HepG2 (cell line): ENCODE measurements at regions not wholly inside any gene's neighbourhood (a gene's known extent, or its start where the extent isn't known, plus 50 kb on each side); places are given as distances from the start of the nearest gene placed in this dataset.

Experiments used
- ATAC-seq: fragments of 200-7000 bp; cut with Tn5 transposase; 3 replicates; pipeline ENCODE4 v1.9.1; 2020; ENCODE audit warnings: mild to moderate bottlenecking, moderate library complexity
- BruUV-seq: library from RNA; stranded (reverse); fragments of 400-500 nt; replicated peaks from 2 replicates; lab custom pipeline; 2021; lab: Mats Ljungman, UMichigan
- CTCF ChIA-PET: fragments of 300-600 bp; formaldehyde crosslinking; extraction: SDS; loops from one replicate; lab custom pipeline; 2021; ENCODE audit warnings: low total read pairs, inconsistent platforms, low intra/inter-chr PET ratio; lab: Yijun Ruan, JAX
- POLR2A ChIA-PET: fragments of 350-600 bp; sonication (Branson Sonifier 250); formaldehyde crosslinking; loops from one replicate; lab custom pipeline; 2020; ENCODE audit warnings: antibody characterized with exemption, inconsistent platforms; lab: Yijun Ruan, JAX
- DNase-seq: peaks from one replicate; pipeline ENCODE4 v3.0.0-alpha.2; 2015; ENCODE audit warnings: low spot score
- FAIRE-seq: peaks from 3 replicates; lab custom pipeline; 2011; peaks lifted over from hg19 to GRCh38; lab: Jason Lieb, UNC
- H2AFZ ChIP-seq: one replicate; pipeline ENCODE4 v1.6.1; 2011; ENCODE audit warnings: low read length, inconsistent platforms
- H3K27ac ChIP-seq: fragments of 300-600 bp; 3 replicates; pipeline ENCODE4 v1.8.0; 2011; ENCODE audit warnings: mixed run types, mild to moderate bottlenecking, mixed read lengths, low read length, inconsistent platforms; ENCODE audit not compliant: insufficient read depth; ENCODE audit errors: extremely low read length
- H3K27me3 ChIP-seq, 2 experiments: fragments of 200-600 bp in 1 of 2; 2 replicates in 1 of 2; 3 replicates in 1 of 2; pipeline versions ENCODE4 v1.6.0 to v1.8.0; 2011; ENCODE audit warnings: low read length in 2 of 2, mild to moderate bottlenecking in 2 of 2, moderate library complexity in 2 of 2, inconsistent platforms in 1 of 2; ENCODE audit not compliant: insufficient read depth in 2 of 2, control insufficient read depth in 1 of 2
- H3K36me3 ChIP-seq, 2 experiments: fragments of 200-600 bp in 1 of 2; replicated peaks in 1 of 2; 2 replicates in 1 of 2; 3 replicates in 1 of 2; pipeline versions ENCODE4 v1.5.1 to v1.8.0; 2011; ENCODE audit warnings: low read length in 2 of 2, inconsistent platforms in 1 of 2; ENCODE audit not compliant: insufficient read depth in 2 of 2, control insufficient read depth in 1 of 2
- H3K4me1 ChIP-seq: 2 replicates; pipeline ENCODE4 v1.5.1; 2012; ENCODE audit warnings: low read length, inconsistent platforms; ENCODE audit not compliant: insufficient read depth
- H3K4me2 ChIP-seq: 2 replicates; pipeline ENCODE4 v1.6.0; 2011; ENCODE audit warnings: low read depth, low read length, inconsistent platforms
- H3K4me3 ChIP-seq, 3 experiments: fragments of 200-600 bp in 1 of 3; sonication (generic), shearing (Covaris generic) in 1 of 3; replicated peaks in 1 of 3; 2 replicates each; pipeline ENCODE4 v1.5.1; 2011 to 2016; ENCODE audit warnings: low read length in 3 of 3, inconsistent platforms in 2 of 3, low read depth in 2 of 3, mild to moderate bottlenecking in 2 of 3, control low read depth in 1 of 3, mixed read lengths in 1 of 3; ENCODE audit not compliant: insufficient read depth in 1 of 3
- H3K79me2 ChIP-seq: one replicate; pipeline ENCODE4 v1.6.1; 2011; ENCODE audit warnings: low read length, inconsistent platforms; ENCODE audit not compliant: insufficient read depth
- H3K9ac ChIP-seq: 2 replicates; pipeline ENCODE4 v1.6.0; 2011; ENCODE audit warnings: mild to moderate bottlenecking, low read depth, low read length, inconsistent platforms; ENCODE audit not compliant: insufficient read depth
- H3K9me3 ChIP-seq: 2 replicates; pipeline ENCODE4 v1.5.1; 2012; ENCODE audit warnings: mild to moderate bottlenecking, low read length
- H4K20me1 ChIP-seq: 2 replicates; pipeline ENCODE4 v1.6.0; 2011; ENCODE audit warnings: inconsistent platforms, mild to moderate bottlenecking, low read length, moderate library complexity; ENCODE audit not compliant: insufficient read depth
- EZH2 ChIP-seq: conservative IDR thresholded peaks from 2 replicates; pipeline ENCODE4 v1.6.1; 2012; ENCODE audit warnings: mild to moderate bottlenecking, low read depth, low read length, moderate library complexity
- IKZF1 ChIP-seq: fragments of 450-650 bp; IDR thresholded peaks from 2 replicates; pipeline ENCODE4 v1.7.1; 2016
- MAFF ChIP-seq: IDR thresholded peaks from 2 replicates; pipeline ENCODE4 v1.6.1; 2011; ENCODE audit warnings: low read depth, low read length, improper control_type of control experiment
- MAFK ChIP-seq, 2 experiments: IDR thresholded peaks in 1 of 2; conservative IDR thresholded peaks in 1 of 2; 2 replicates each; pipeline ENCODE4 v1.6.1; 2011; ENCODE audit warnings: improper control_type of control experiment in 2 of 2, low read length in 2 of 2
- NAIF1 ChIP-seq: sonication (generic); formaldehyde crosslinking; IDR thresholded peaks from 2 replicates; pipeline ENCODE4 v1.5.0; 2020; ENCODE audit warnings: mild to moderate bottlenecking, missing genetic modification reagents, borderline replicate concordance
- NBN ChIP-seq: fragments of 450-650 bp; conservative IDR thresholded peaks from 2 replicates; pipeline ENCODE4 v1.6.1; 2017
- NR2F1 ChIP-seq, 2 experiments: fragments of 450-650 bp in 1 of 2; formaldehyde crosslinking in 1 of 2; IDR thresholded peaks; 2 replicates each; pipeline versions ENCODE4 v1.5.0 to v1.6.1; 2016 to 2020; ENCODE audit warnings: mild to moderate bottlenecking in 1 of 2, missing compliant biosample characterization in 1 of 2, missing genetic modification reagents in 1 of 2, moderate library complexity in 1 of 2
- ZBTB14 ChIP-seq: sonication (generic); formaldehyde crosslinking; IDR thresholded peaks from 2 replicates; pipeline ENCODE4 v1.4.0; 2020; ENCODE audit warnings: missing genetic modification reagents
- ZFP1 ChIP-seq: IDR thresholded peaks from 2 replicates; pipeline ENCODE4 v1.6.1; 2016
- ZFP62 ChIP-seq: sonication (generic); formaldehyde crosslinking; IDR thresholded peaks from 2 replicates; pipeline ENCODE4 v1.4.0; 2020; ENCODE audit warnings: missing genetic modification reagents
- ZNF251 ChIP-seq: sonication (generic); formaldehyde crosslinking; IDR thresholded peaks from 2 replicates; pipeline ENCODE4 v1.9.0; 2021; ENCODE audit warnings: mild to moderate bottlenecking, missing genetic modification reagents
- ZNF430 ChIP-seq: sonication (generic); formaldehyde crosslinking; IDR thresholded peaks from 2 replicates; pipeline ENCODE4 v1.9.0; 2021; ENCODE audit warnings: mild to moderate bottlenecking, missing genetic modification reagents
- ZNF619 ChIP-seq: sonication (generic); formaldehyde crosslinking; IDR thresholded peaks from 2 replicates; pipeline ENCODE4 v1.4.0; 2020; ENCODE audit warnings: mild to moderate bottlenecking, missing genetic modification reagents
- ZNF639 ChIP-seq: conservative IDR thresholded peaks from 2 replicates; pipeline ENCODE4 v1.6.1; 2018; ENCODE audit warnings: missing genetic modification reagents
- WGBS: methylation state at CpG from one replicate; pipeline ENCODE4 v1.1.6; 2017; ENCODE audit warnings: low lambda C conversion rate; 5-methylcytosine and 5-hydroxymethylcytosine counted together
- in situ Hi-C: cut with HindIII; loops from 2 replicates; pipeline ENCODE4 v1.10.0; 2017; ENCODE audit warnings: low pct_unique_long_range_greater_than_20kb; ENCODE audit not compliant: extremely low pct_ligation_motif_present
- intact Hi-C: fragments of 100-400 bp; cut with micrococcal nuclease; formaldehyde crosslinking; loops from one replicate; pipeline ENCODE4 v1.10.0; 2022; ENCODE audit not compliant: unreplicated experiment

GRCh38 chr12:116656306-116656705 is 81.6 kb downstream of the SPRING1 start:
- WGBS = 67% methylated on average over 4 of the region's 5 CpGs
- in situ Hi-C loops = no loop called here
- no TSS peak for BruUV-seq
- H3K27ac ChIP-seq = no peak overlapping the region
- no peaks in the 10 kb centered on the region for H3K36me3 ChIP-seq
- TF ChIP-seq MAFF (peak; percentile 56), MAFK (conservative IDR thresholded peaks at IDR 0.05 in 1 of 2, IDR thresholded peaks at IDR 0.05 in 1 of 2; ENCODE audit: low read length in 2 of 2) (peak; percentile 61 to 78), ZBTB14 (CRISPR knock-in tag) (no peak), NBN (no peak), ZFP1 (no peak), EZH2 (no peak), ZNF430 (no peak)
- H3K27me3 ChIP-seq = peaks cover 0 to 17% of the 10 kb centered on the region in 2 experiments; a peak in 1 of 5 replicates
- H4K20me1 ChIP-seq = no peaks in the 10 kb centered on the region
- intact Hi-C loops = no loop called here
- CTCF ChIA-PET = no interaction called here
- no peak overlapping the region for H3K4me3 ChIP-seq
- no peaks in the 10 kb centered on the region for H3K9me3 ChIP-seq
- no peak for ATAC-seq
- peaks cover 24% of the 10 kb centered on the region for H3K4me1 ChIP-seq
- no peak for DNase-seq
- H3K4me2 ChIP-seq = no peak overlapping the region
- FAIRE-seq = no peak
- POLR2A ChIA-PET = no interaction called here
- no peaks in the 10 kb centered on the region for H3K79me2 ChIP-seq
- no peak overlapping the region for H3K9ac ChIP-seq
- no peak overlapping the region for H2AFZ ChIP-seq

- H3K4me3 ChIP-seq = no peak overlapping the region
- FAIRE-seq (no peak), ATAC-seq (no peak), DNase-seq (no peak)
- no peaks in the 10 kb centered on the region for H3K36me3 ChIP-seq
- H3K79me2 ChIP-seq = no peaks in the 10 kb centered on the region
- H2AFZ ChIP-seq = no peak overlapping the region
- no peaks in the 10 kb centered on the region for H4K20me1 ChIP-seq
- ChIA-PET CTCF (no interaction called here), POLR2A (no interaction called here)
- in situ Hi-C loops (no loop called here), intact Hi-C loops (no loop called here)
- no peak overlapping the region for H3K4me2 ChIP-seq
- no peaks in the 10 kb centered on the region for H3K9me3 ChIP-seq
- BruUV-seq = no TSS peak
- H3K4me1 ChIP-seq = peaks cover 23% of the 10 kb centered on the region
- H3K9ac ChIP-seq = no peak overlapping the region
- no peak overlapping the region for H3K27ac ChIP-seq
- H3K27me3 ChIP-seq = peaks cover 0 to 17% of the 10 kb centered on the region in 2 experiments; a peak in 1 of 5 replicates
- 81% methylated on average over 6 of the region's 6 CpGs for WGBS
- TF ChIP-seq IKZF1 (no peak), ZNF251 (CRISPR knock-in tag) (no peak), NR2F1 (CRISPR knock-in tag; IDR thresholded peaks at IDR 0.05) (no peak), ZNF619 (CRISPR knock-in tag) (no peak), ZFP62 (CRISPR knock-in tag) (no peak), NAIF1 (CRISPR knock-in tag) (no peak), ZNF639 (CRISPR knock-in tag) (no peak)
Observed at GRCh38 chr12:116654226-116654743, 83.6 kb downstream of the SPRING1 start.
